PC-3 (cell line): ENCODE measurements at regions not wholly inside any gene's neighbourhood (a gene's known extent, or its start where the extent isn't known, plus 50 kb on each side); places are given as distances from the start of the nearest gene placed in this dataset.

Experiments
- EZH2 ChIP-seq: fragments of 300-600 bp; sonication (generic); IDR thresholded peaks from one replicate; pipeline ENCODE4 v1.6.1; 2017; ENCODE audit warnings: antibody characterized with exemption, mild to moderate bottlenecking, low read length; ENCODE audit not compliant: unreplicated experiment
- TF ChIP-seq, protein P1 (sequence below): fragments of 300-600 bp; sonication (generic); conservative IDR thresholded peaks from 2 replicates; pipeline ENCODE4 v1.5.1; 2017; ENCODE audit warnings: antibody characterized with exemption, low read depth, mild to moderate bottlenecking, low read length

DNA sequence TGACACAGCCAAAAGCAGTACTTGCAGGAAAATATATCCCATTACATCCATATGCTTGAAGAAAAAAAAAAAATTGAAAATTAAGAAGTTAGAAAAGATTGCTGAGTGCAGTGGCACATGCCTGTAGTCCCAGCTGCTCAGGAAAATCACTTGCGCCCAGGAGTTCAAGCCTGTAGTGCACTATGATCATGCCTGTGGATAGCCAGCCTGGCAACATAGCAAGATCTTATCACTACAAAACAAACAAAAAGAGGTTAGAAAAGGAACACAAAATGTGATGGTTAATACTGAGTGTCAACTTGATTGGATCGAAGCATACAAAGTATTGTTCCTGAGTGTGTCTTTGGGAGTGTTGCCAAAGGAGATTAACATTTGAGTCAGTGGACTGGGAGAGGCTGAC is 361.9 kb downstream of the NYAP2 start:
- TF ChIP-seq, protein P1, sequence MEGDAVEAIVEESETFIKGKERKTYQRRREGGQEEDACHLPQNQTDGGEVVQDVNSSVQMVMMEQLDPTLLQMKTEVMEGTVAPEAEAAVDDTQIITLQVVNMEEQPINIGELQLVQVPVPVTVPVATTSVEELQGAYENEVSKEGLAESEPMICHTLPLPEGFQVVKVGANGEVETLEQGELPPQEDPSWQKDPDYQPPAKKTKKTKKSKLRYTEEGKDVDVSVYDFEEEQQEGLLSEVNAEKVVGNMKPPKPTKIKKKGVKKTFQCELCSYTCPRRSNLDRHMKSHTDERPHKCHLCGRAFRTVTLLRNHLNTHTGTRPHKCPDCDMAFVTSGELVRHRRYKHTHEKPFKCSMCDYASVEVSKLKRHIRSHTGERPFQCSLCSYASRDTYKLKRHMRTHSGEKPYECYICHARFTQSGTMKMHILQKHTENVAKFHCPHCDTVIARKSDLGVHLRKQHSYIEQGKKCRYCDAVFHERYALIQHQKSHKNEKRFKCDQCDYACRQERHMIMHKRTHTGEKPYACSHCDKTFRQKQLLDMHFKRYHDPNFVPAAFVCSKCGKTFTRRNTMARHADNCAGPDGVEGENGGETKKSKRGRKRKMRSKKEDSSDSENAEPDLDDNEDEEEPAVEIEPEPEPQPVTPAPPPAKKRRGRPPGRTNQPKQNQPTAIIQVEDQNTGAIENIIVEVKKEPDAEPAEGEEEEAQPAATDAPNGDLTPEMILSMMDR = no peak
- no peak for TF ChIP-seq EZH2
